RWPE2 (cell line): ENCODE measurements at regions not wholly inside any gene's neighbourhood (a gene's known extent, or its start where the extent isn't known, plus 50 kb on each side); places are given as distances from the start of the nearest gene placed in this dataset.

ENCODE experiments used
- ATAC-seq: fragments of 200-7000 bp; cut with Tn5 transposase; 3 replicates; pipeline ENCODE4 v1.9.1; 2021; ENCODE audit warnings: low read depth
- DNase-seq: peaks from one replicate; pipeline ENCODE4 v3.0.0-alpha.2; 2020; ENCODE audit warnings: low spot score
- H3K27ac ChIP-seq: fragments of 450-650 bp; 2 replicates; pipeline ENCODE4 v1.5.1; 2017; ENCODE audit warnings: mild to moderate bottlenecking; ENCODE audit not compliant: poor library complexity, severe bottlenecking
- H3K27me3 ChIP-seq: fragments of 250-450 bp; sonication (Bioruptor Pico); 2 replicates; pipeline ENCODE4 v1.5.1; 2021; ENCODE audit warnings: mild to moderate bottlenecking, moderate library complexity; ENCODE audit not compliant: insufficient read depth, poor library complexity, severe bottlenecking
- H3K36me3 ChIP-seq: fragments of 250-450 bp; sonication (Bioruptor Pico); 2 replicates; pipeline ENCODE4 v1.5.1; 2020; ENCODE audit warnings: low read depth, mild to moderate bottlenecking, moderate library complexity
- H3K4me1 ChIP-seq: fragments of 250-450 bp; sonication (Bioruptor Pico); 2 replicates; pipeline ENCODE4 v1.5.1; 2021; ENCODE audit warnings: mild to moderate bottlenecking, moderate library complexity; ENCODE audit not compliant: insufficient read depth, poor library complexity, severe bottlenecking
- H3K4me3 ChIP-seq: fragments of 250-450 bp; sonication (Bioruptor Pico); 2 replicates; pipeline ENCODE4 v1.5.1; 2021; ENCODE audit warnings: mild to moderate bottlenecking, moderate library complexity; ENCODE audit not compliant: severe bottlenecking
- H3K9me3 ChIP-seq: fragments of 250-450 bp; sonication (Bioruptor Pico); 2 replicates; pipeline ENCODE4 v1.5.1; 2021; ENCODE audit warnings: mild to moderate bottlenecking, moderate library complexity; ENCODE audit not compliant: severe bottlenecking
- CTCF ChIP-seq: fragments of 450-650 bp; IDR thresholded peaks from one replicate; pipeline ENCODE4 v1.5.1; 2017; ENCODE audit warnings: mild to moderate bottlenecking, moderate library complexity; ENCODE audit not compliant: poor library complexity, severe bottlenecking

- no peak for DNase-seq
- peak; percentile 81 for ATAC-seq
These were observed 680.2 kb downstream of the NYAP2 start for GRCh38 chr2:226079671-226080181.

GRCh38 chr2:226079196-226079595, 679.7 kb downstream of the NYAP2 start:
- no peak for TF ChIP-seq CTCF
- peaks cover 45% of the 10 kb centered on the region for H3K4me1 ChIP-seq
- no peaks in the 10 kb centered on the region for H3K9me3 ChIP-seq
- no peaks in the 10 kb centered on the region for H3K36me3 ChIP-seq
- H3K4me3 ChIP-seq, result no peak overlapping the region
- H3K27me3 ChIP-seq, result no peaks in the 10 kb centered on the region
- H3K27ac ChIP-seq, result peak overlapping the region; percentile 92
- ATAC-seq (peak; percentile 5; the same call in 1 of the 3 replicates), DNase-seq (no peak)

More at GRCh38 chr2:226079671-226080181, 680.2 kb downstream of the NYAP2 start:
- no peak for TF ChIP-seq CTCF
- H3K4me3 ChIP-seq, result no peak overlapping the region
- no peaks in the 10 kb centered on the region for H3K27me3 ChIP-seq
- no peaks in the 10 kb centered on the region for H3K36me3 ChIP-seq
- H3K4me1 ChIP-seq, result peaks cover 45% of the 10 kb centered on the region
- H3K27ac ChIP-seq, result peak overlapping the region; percentile 92
- H3K9me3 ChIP-seq, result no peaks in the 10 kb centered on the region

- Histone ChIP-seq H3K27me3 (no peaks in the 10 kb centered on the region), H3K27ac (peak overlapping the region; percentile 92), H3K4me1 (peaks cover 45% of the 10 kb centered on the region), H3K9me3 (no peaks in the 10 kb centered on the region), H3K4me3 (no peak overlapping the region), H3K36me3 (no peaks in the 10 kb centered on the region)
- DNase-seq (no peak), ATAC-seq (no peak)
- TF ChIP-seq CTCF, result no peak
These were observed 679.2 kb downstream of the NYAP2 start for GRCh38 chr2:226078666-226079065.

- no peak for ATAC-seq
- Histone ChIP-seq H3K4me3 (no peak overlapping the region), H3K27ac (peak overlapping the region; percentile 92), H3K9me3 (no peaks in the 10 kb centered on the region), H3K4me1 (peaks cover 45% of the 10 kb centered on the region), H3K27me3 (no peaks in the 10 kb centered on the region), H3K36me3 (no peaks in the 10 kb centered on the region)
- TF ChIP-seq CTCF, result no peak
- no peak for DNase-seq
These were observed 678.3 kb downstream of the NYAP2 start for GRCh38 chr2:226077841-226078240.

GRCh38 chr2:226077031-226077430, 677.5 kb downstream of the NYAP2 start:
- no peak overlapping the region for H3K4me3 ChIP-seq
- H3K36me3 ChIP-seq, result no peaks in the 10 kb centered on the region
- H3K9me3 ChIP-seq, result no peaks in the 10 kb centered on the region
- H3K4me1 ChIP-seq, result peaks cover 45% of the 10 kb centered on the region
- no peaks in the 10 kb centered on the region for H3K27me3 ChIP-seq
- no peak for ATAC-seq
- peak overlapping the region; percentile 92 for H3K27ac ChIP-seq
- no peak for TF ChIP-seq CTCF
- DNase-seq, result no peak
